ENCODE measurements at regions not wholly inside any gene's neighbourhood (a gene's known extent, or its start where the extent isn't known, plus 50 kb on each side); places are given as distances from the start of the nearest gene placed in this dataset.

- TF ChIP-seq IRF5 (IDR thresholded peaks at IDR 0.05; ENCODE audit: borderline replicate concordance), result no peak
- TF ChIP-seq CEBPB (IDR thresholded peaks at IDR 0.05; ENCODE audit: borderline replicate concordance in 1 of 2, low read depth in 2 of 2, low read length in 2 of 2), result no peak
- no peak for TF ChIP-seq ZZZ3 (IDR thresholded peaks at IDR 0.05; ENCODE audit: control insufficient read depth, insufficient read length, low read depth)
- TF ChIP-seq SUZ12 (IDR thresholded peaks at IDR 0.05; ENCODE audit: unreplicated experiment), result no peak
- no peak for TF ChIP-seq SREBF1 (IDR thresholded peaks at IDR 0.05; ENCODE audit: low read length)
Measured at GRCh38 chr7:120165227-120165626, 107.7 kb upstream of the KCND2 start (continued).

DNA sequence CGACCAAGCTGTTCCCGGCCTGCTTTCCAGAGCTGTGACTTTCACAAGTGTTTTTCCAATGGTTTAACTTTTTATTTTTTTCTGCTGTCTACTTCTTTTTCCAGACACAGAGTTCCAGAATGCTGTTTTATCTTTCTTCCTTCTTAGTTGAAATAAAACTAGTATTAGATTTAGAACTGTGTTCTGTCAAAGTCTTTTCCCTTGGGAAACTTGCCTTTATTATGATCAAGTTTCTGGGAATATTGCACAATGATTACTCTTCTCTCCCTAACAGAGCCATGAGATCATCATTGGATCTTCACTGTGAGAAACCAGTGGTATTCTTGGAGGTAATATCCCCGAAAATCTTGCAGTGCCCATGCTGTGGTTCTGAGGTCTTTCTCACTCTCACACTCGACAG, 104.9 kb upstream of the KCND2 start:
- no peaks in the 10 kb centered on the region for H4K20me1 ChIP-seq (ENCODE audit: control insufficient read depth, insufficient read depth)
- CTCF ChIA-PET, result no interaction called here
- 11% methylated on average over 4 of the region's 4 CpGs for WGBS (ENCODE audit: insufficient coverage, insufficient replicate concordance, low lambda C conversion rate, missing lambda C conversion rate)
- in situ Hi-C loops (cut with MboI) (no loop called here), intact Hi-C loops (cut with micrococcal nuclease; ENCODE audit: unreplicated experiment) (no loop called here)
- H3K9me3 ChIP-seq (replicated peaks; ENCODE audit: control insufficient read depth, insufficient read depth, low read length), result no peaks in the 10 kb centered on the region
- SMC1A ChIA-PET (ENCODE audit: uncharacterized antibody, unreplicated experiment), result no interaction called here
- POLR2A ChIA-PET, result no interaction called here
- no peak overlapping the region for H3K4me2 ChIP-seq (ENCODE audit: control insufficient read depth, insufficient read depth)
- no peak overlapping the region for H3K9ac ChIP-seq (ENCODE audit: control insufficient read depth, insufficient read depth, low read length)
- H3K79me2 ChIP-seq (ENCODE audit: control insufficient read depth, insufficient read depth, low read length), result no peaks in the 10 kb centered on the region
- no peak for ATAC-seq
- no peaks in the 10 kb centered on the region for H3K27me3 ChIP-seq (replicated peaks in 1 of 2; ENCODE audit: control insufficient read depth in 2 of 2, insufficient read depth in 2 of 2, low read length in 1 of 2)
- no peak overlapping the region for H2AFZ ChIP-seq (ENCODE audit: control insufficient read depth, low read depth, low read length)
- H3K4me1 ChIP-seq (ENCODE audit: control insufficient read depth, insufficient read depth, low read length), result no peaks in the 10 kb centered on the region
- no TSS peak for BruUV-seq (replicated peaks)
- TF ChIP-seq MEF2A (IDR thresholded peaks at IDR 0.05; ENCODE audit: insufficient read depth, low read depth, low read length) (no peak), ETV6 (conservative IDR thresholded peaks at IDR 0.05 in 1 of 2, IDR thresholded peaks at IDR 0.05 in 1 of 2; ENCODE audit: borderline replicate concordance in 1 of 2, low read depth in 1 of 2) (no peak), MYC (IDR thresholded peaks at IDR 0.05; ENCODE audit: insufficient read depth, insufficient read length, insufficient replicate concordance, low read length, severe bottlenecking) (no peak), BACH1 (IDR thresholded peaks at IDR 0.05; ENCODE audit: borderline replicate concordance) (no peak), EED (IDR thresholded peaks at IDR 0.05; ENCODE audit: low read depth) (no peak)
- DNase-seq (ENCODE audit: low read depth, low spot score), result no peak
- RAD21 ChIA-PET (ENCODE audit: unreplicated experiment), result no interaction called here
- H3K4me3 ChIP-seq, result no peak overlapping the region
- no peak for FAIRE-seq
- H3K36me3 ChIP-seq (ENCODE audit: control insufficient read depth in 2 of 2, insufficient read depth in 2 of 2, low read length in 1 of 2), result no peaks in the 10 kb centered on the region
- no peak overlapping the region for H3K27ac ChIP-seq (ENCODE audit: control insufficient read depth, insufficient read depth)
